Stimulated activated CD4-positive, alpha-beta T cell treated with anti-CD3 and anti-CD28 coated beads, Interleukin-1b, Interleukin-23, amount 100 ng/mL, for 24 hours (primary cell): ENCODE measurements at regions not wholly inside any gene's neighbourhood (a gene's known extent, or its start where the extent isn't known, plus 50 kb on each side); places are given as distances from the start of the nearest gene placed in this dataset.
"Not testable (repeated sequence)": the region's sequence is repeated elsewhere in the genome, so short reads cannot be mapped to it uniquely, and the experiment has no call there.

Experiments used
- DNase-seq, 4 experiments: peaks; one replicate each; pipeline ENCODE4 v3.0.0-alpha.2; 2020; ENCODE audit warnings: low read depth in 4 of 4, low spot score in 1 of 4

- no peak for DNase-seq
Measured at GRCh38 chr12:60666895-60667294, 1071.1 kb downstream of the SLC16A7 start.

- DNase-seq, result no peak
Measured at GRCh38 chr12:60672949-60673348, 1077.1 kb downstream of the SLC16A7 start.

- DNase-seq, result no peak
Measured at GRCh38 chr12:60684988-60685655, 1089.3 kb downstream of the SLC16A7 start.

DNA sequence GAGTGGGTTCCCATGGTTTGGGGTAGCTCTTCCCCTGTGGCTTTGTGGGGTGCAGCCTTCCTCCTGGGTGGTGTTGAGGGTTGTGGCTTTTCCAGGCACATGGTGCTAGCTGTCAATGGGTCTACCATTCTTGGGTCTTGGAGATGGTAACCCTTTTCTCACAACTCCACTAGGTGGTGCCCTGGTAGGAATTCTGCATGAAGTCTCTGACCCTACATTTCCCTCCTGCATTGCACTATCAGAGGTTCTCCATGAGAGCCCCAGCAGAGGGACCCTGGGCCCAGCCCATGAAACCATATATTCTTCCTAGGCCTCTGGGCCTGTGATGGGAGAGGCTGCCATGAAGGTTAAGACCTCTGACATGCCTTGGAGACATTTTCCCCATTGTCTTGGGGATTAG, 1093.3 kb downstream of the SLC16A7 start:
- DNase-seq, result no peak

GRCh38 chr12:60693019-60693626, 1097.3 kb downstream of the SLC16A7 start:
- no peak for DNase-seq

GRCh38 chr12:60704171-60704914, 1108.5 kb downstream of the SLC16A7 start:
- DNase-seq, result no peak

GRCh38 chr12:60710246-60710645, 1114.4 kb downstream of the SLC16A7 start:
- no peak for DNase-seq

GRCh38 chr12:60714141-60714900, 1118.5 kb downstream of the SLC16A7 start:
- no peak for DNase-seq

DNA sequence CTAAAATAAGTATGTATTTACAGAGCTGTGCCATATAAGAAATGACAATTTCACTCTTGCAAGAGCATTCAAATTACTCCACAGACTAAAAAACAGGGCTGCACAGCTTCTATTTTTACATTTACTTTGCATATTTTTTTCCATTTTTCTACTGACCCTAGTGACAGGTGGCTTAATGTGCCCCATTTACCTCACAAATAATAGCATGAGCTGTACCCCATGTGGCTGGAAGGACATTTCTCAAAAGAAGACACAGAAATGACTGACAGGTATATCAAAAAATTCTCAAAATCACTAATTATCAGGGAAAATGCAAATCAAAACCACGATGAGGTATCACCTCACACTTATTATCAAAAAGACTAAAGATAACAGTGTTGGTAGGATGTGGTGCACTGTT, 1128.6 kb downstream of the SLC16A7 start:
- DNase-seq, result no peak

DNA sequence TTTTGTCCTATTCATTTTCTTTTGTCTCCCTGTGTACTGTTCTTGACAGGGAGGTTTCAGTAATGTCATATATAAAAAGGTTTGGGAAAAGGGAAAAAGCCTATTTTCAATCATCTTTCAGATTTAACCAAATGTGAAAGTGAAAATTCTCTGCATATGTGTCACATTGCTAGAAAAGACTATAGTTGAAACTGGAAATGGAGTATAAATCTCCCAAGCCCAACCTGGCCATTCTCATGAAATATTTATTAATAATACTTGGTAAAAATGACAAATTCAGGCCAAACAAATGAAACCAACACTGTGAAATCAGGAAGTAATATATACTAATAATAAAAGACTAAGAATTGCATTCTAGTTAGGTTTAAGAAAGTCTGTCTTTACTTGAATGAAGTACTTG, 1129.2 kb downstream of the SLC16A7 start:
- DNase-seq, result no peak

- no peak for DNase-seq
Measured at GRCh38 chr12:60752589-60752988, 1156.8 kb downstream of the SLC16A7 start.

DNA sequence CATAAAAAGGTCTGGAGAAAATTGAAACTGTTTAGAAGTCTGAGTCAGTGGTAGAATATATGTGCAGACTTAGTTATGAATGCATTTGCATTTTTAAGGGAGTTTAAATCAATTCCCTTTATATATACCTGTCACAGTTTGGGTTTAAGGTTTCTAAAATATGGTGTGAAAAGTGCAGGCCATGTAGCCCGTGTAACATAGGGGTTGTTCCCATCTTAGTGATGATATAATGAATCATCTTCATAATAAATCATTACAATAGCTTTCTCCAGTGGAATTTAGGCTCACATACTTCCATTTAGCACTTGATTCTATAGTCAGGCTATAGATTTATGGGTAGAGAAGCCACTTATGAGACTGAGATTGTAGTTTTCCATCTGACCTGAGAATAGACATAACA, 1162.4 kb downstream of the SLC16A7 start:
- DNase-seq, result no peak

DNA sequence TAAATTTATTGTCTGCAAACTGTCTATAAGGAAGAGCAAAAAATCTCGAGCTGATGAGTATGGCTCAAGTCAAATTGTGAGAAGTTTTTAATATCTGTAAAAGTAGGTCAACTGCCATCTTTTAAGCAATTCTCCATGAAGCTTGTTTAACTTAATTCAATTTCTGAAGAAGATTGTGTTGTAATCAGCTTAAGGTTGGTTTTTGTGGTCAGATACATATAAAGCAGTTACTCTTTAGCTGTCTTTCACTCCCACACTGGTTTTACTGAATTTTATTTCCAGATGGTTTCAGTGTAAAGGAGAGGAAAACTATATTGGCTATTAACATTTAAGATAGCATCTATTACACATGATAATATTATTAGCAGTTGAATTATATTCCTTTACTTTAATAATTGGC, 1165.1 kb downstream of the SLC16A7 start:
- DNase-seq, result no peak

DNA sequence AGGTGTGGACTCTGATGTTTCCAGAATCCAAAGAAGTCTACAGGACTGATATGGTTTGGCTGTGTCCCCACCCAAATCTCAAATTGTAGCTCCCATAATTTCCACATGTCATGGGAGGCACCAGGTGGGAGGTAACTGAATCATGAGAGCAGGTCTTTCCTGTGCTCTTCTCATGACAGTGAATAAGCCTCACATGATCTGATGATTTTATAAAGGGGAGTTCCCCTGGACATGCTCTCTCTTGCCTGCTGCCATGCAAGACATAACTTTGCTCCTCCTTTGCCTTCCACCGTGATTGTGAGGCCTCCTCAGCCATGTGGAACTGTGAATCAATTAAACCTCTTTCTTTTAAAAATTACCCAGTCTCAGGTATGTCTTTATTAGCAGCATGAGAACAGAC, 1205.3 kb downstream of the SLC16A7 start:
- DNase-seq, result not testable (repeated sequence)

DNA sequence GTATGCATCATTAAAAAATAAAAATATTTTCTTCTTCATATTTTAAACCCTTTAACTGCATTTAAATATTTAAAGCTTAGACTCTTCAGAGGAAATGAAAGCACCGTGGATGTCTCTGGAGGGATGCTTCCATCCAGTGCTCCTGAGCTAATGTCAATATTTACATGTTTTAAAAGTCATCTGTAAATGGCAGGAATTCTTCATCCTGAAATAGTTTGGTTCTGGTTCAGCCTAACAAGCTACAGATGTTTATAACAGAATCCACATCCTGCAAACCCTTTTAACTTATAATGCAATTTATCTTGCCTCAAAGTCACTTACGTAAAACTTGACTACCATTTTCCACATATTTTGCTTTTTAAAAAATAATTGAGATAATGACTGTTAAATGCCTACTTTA, 1207.3 kb downstream of the SLC16A7 start:
- DNase-seq, result no peak

DNA sequence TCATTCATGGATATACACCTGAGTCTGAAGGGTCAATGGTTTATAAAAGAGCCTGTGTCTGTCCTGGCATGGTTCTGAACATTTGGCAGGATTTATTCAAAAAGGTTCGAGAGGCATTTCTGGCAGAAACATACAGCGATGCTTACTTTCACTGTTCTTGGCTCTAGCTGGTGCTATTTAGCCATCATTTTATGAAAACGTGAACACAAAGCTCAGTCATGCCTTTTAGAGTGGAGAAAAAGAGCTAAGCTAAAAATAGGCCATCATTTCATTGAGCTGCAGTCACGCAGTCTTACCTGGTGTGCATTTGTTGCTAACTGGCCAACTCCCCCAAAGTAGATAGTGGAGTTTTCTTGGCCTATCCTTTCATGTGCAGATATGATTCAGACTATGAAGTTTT, 1209.5 kb downstream of the SLC16A7 start:
- DNase-seq, result no peak

DNA sequence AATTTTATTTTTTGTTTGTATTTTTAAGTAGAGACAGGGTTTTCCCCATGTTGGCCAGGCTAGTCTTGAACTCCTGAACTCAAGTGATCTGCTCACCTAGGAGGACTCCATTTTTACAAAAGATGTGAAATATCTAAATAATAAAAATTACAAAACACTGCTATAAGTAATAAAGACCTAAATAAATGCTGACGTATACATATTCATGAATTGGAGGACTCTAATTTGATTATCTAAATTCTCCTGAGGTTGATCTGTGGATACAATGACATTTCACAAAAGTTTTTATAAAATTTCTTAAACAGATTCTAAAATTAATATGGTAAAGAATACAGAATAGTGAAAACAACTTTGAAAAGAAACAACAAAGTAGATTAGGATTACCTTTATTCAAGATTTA, 1224.0 kb downstream of the SLC16A7 start:
- DNase-seq, result no peak

DNA sequence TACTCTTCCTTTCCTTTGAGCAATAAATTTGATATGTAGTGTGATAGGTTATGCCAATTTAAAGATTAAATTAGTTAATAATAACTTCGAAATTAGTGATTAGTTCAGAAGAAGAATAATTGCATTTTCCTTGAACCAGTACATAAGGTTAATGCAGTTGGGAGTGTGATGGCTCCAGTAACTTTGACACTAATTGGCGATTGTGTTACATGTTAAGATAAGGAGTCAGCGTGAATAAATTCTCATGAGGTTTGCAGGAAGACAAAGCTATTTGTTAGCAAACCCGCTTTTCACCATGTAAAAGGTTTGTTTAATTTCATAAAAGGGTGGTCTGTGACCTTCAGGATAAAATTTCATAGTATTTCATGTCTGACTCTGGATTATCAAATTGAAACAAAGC, 1226.8 kb downstream of the SLC16A7 start:
- no peak for DNase-seq

GRCh38 chr12:60830381-60830780, 1234.6 kb downstream of the SLC16A7 start:
- DNase-seq, result no peak

DNA sequence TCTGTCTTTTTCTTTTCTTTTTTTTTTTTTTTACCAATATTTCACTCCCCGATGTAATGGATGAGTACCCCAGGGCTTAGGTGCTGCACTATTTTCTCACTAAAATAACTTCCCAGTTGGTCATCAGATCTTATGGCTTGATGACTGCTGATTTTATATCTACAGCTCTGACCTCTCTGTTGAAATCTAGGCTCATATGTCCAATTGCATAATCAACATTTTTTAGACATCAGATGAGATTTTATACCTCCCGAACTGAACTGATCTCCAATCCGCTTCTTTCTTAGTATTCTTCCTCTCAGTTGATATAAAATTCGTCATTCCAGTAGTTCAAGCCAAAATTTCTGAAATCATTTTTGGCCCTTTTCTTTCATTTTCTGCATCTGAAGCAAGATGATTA, 1236.5 kb downstream of the SLC16A7 start:
- DNase-seq, result no peak

DNA sequence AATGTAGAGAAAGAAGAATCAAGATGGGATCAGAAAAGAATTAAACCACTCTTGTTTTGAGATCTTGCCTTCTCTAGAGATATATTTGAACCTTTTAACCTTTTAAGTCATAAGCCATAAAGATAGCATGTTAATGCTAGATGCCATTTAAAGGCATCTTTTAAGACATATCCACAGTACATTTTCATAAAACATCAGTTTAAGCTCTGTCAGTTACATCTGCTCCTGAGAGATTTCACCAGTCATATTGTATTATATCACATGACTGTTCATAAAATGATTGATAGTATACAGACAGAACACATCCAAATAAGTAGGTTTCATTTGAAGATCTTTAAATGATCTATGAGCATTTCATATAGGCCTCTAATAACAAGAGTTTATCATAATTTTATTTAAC, 1238.5 kb downstream of the SLC16A7 start:
- no peak for DNase-seq

GRCh38 chr12:60834806-60835205, 1239.0 kb downstream of the SLC16A7 start:
- no peak for DNase-seq
